Effector memory CD8-positive, alpha-beta T cell (primary cell): ENCODE measurements at regions not wholly inside any gene's neighbourhood (a gene's known extent, or its start where the extent isn't known, plus 50 kb on each side); places are given as distances from the start of the nearest gene placed in this dataset.
"Not testable (repeated sequence)": the region's sequence is repeated elsewhere in the genome, so short reads cannot be mapped to it uniquely, and the experiment has no call there.

Experiments
- ATAC-seq: fragments of 150-1000 bp; cut with Tn5 transposase; replicated peaks from 2 replicates; pipeline ENCODE4 v1.10.0; 2021; ENCODE audit warnings: mild to moderate bottlenecking, moderate library complexity
- DNase-seq, 3 experiments: peaks; one replicate each; pipeline ENCODE4 v3.0.0; 2021
- H3K27ac Mint-ChIP-seq, 2 donors: one replicate each; pipeline ENCODE4 v1.8.0; 2022; ENCODE audit warnings: mild to moderate bottlenecking in 2 of 2, mixed read lengths in 2 of 2, moderate library complexity in 2 of 2
- H3K27me3 Mint-ChIP-seq, 2 donors: one replicate each; pipeline ENCODE4 v1.8.0; 2022; ENCODE audit warnings: mixed read lengths in 2 of 2
- H3K36me3 Mint-ChIP-seq: one replicate; pipeline ENCODE4 v1.8.0; 2022; ENCODE audit warnings: mild to moderate bottlenecking, moderate library complexity, mixed read lengths; ENCODE audit not compliant: insufficient read depth
- H3K4me1 Mint-ChIP-seq, 2 donors: one replicate each; pipeline ENCODE4 v1.8.0; 2022; ENCODE audit warnings: low read depth in 2 of 2, mixed read lengths in 2 of 2
- H3K4me3 Mint-ChIP-seq, 2 donors: one replicate each; pipeline ENCODE4 v1.8.0; 2022; ENCODE audit warnings: mild to moderate bottlenecking in 2 of 2, mixed read lengths in 2 of 2, moderate library complexity in 2 of 2
- H3K9me3 Mint-ChIP-seq, 2 donors: one replicate each; pipeline ENCODE4 v1.8.0; 2022; ENCODE audit warnings: mixed read lengths in 2 of 2

- Mint-ChIP-seq H3K9me3 (no peaks in the 10 kb centered on the region), H3K27ac (no peak overlapping the region), H3K36me3 (no peaks in the 10 kb centered on the region), H3K4me1 (no peaks in the 10 kb centered on the region), H3K4me3 (no peak overlapping the region), H3K27me3 (no peaks in the 10 kb centered on the region)
- ATAC-seq = no peak
- no peak for DNase-seq
These were observed 326.3 kb downstream of the TSN start for GRCh38 chr2:122081751-122082150.

DNA sequence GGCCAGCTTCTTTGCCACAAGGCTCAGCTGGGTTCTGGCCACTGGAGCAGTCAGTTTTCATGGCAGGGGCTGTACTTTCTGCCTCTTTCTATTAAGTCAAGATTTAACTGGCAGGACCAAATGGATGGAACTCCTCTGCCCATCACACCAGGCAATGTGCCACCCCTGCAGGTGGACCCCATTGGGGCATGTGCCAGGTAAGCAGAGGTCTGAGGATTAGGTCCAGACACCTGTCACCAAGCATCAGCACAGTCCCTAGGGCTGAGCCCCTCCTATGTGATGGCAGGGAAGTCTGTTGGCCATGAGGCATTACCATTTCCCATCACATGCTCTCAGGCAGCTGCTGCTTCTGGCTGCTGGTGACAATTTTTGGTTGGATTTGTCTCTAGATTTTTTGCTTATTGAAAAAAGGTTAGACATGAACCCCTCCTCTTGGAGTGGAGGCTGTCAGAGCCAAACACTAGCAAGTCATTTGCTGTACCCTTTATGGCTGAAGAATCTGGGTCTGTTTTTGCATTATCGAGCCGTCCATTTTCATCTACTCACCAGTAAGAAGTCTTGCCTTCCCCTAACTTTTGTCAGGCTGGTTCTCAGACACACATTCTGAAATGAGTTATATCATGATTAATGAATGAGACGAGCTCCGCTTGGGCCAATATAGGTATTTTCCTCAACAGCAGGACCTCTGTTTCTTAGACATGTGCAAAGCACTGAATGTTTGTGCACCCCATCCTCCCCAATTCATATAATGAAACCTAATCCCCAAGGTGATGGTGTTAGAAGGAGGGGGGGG lies 328.0 kb downstream of the TSN start:
- ATAC-seq = no peak
- Mint-ChIP-seq H3K27me3 (no peaks in the 10 kb centered on the region), H3K9me3 (peaks cover 0 to under 1% of the 10 kb centered on the region in 2 donors), H3K4me3 (no peak overlapping the region), H3K36me3 (no peaks in the 10 kb centered on the region), H3K4me1 (no peaks in the 10 kb centered on the region), H3K27ac (no peak overlapping the region)
- no peak for DNase-seq

- not testable (repeated sequence) for DNase-seq, H3K27ac Mint-ChIP-seq, H3K4me1 Mint-ChIP-seq, ATAC-seq, H3K4me3 Mint-ChIP-seq, H3K36me3 Mint-ChIP-seq, H3K27me3 Mint-ChIP-seq, H3K9me3 Mint-ChIP-seq
These were observed 330.2 kb downstream of the TSN start for GRCh38 chr2:122085672-122086071.

DNA sequence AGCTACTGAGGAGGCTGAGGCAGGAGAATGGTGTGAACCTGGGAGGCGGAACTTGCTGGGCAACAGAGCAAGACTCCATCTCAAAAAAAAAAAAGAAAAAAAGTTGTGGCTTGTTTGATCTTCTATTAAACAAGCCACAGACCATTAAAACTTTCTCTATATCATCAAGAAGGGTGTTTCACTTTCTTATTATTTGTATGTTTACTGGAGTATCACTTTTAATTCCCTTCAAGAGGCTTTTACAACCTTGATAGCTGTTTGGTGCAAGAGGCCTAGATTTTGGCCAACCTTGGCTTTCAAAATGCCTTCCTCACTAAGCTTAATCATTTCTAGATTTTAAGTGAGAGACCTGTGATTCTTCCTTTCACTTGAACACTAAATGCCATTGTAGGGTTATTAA lies 339.1 kb downstream of the TSN start:
- peaks cover 0 to 5% of the 10 kb centered on the region in 2 donors for H3K27me3 Mint-ChIP-seq
- H3K27ac Mint-ChIP-seq = no peak overlapping the region
- no peaks in the 10 kb centered on the region for H3K36me3 Mint-ChIP-seq
- no peak for ATAC-seq
- peaks cover 0 to 2% of the 10 kb centered on the region in 2 donors for H3K9me3 Mint-ChIP-seq
- H3K4me3 Mint-ChIP-seq = no peak overlapping the region
- no peak for DNase-seq
- no peaks in the 10 kb centered on the region for H3K4me1 Mint-ChIP-seq

- no peaks in the 10 kb centered on the region for H3K36me3 Mint-ChIP-seq
- no peak overlapping the region for H3K4me3 Mint-ChIP-seq
- H3K4me1 Mint-ChIP-seq = no peaks in the 10 kb centered on the region
- H3K27me3 Mint-ChIP-seq = peaks cover 0 to 5% of the 10 kb centered on the region in 2 donors
- no peak overlapping the region for H3K27ac Mint-ChIP-seq
- ATAC-seq (no peak), DNase-seq (no peak)
- H3K9me3 Mint-ChIP-seq = peaks cover 0 to 2% of the 10 kb centered on the region in 2 donors
These were observed 341.3 kb downstream of the TSN start for GRCh38 chr2:122096761-122097160.

DNA sequence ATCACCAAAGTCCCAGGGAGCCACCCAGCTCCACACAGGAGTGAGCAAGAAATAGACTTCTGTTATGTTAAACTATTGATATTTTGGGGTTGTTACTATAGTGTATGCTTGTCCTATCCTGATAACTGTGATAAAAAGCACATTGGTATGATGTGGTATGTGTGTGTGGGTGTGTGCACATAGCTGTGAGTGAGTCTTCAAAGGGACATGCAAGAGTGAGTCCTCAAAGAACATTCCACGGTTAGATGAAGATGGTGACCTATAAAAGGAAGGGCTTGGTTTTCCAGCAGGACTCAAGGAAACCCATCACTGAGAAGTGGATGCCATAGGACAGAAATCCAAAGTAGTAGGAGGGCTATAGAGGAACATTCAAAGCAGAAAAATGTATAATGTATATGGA lies 342.9 kb downstream of the TSN start:
- ATAC-seq (no peak), DNase-seq (no peak)
- Mint-ChIP-seq H3K9me3 (no peaks in the 10 kb centered on the region), H3K4me1 (no peaks in the 10 kb centered on the region), H3K36me3 (no peaks in the 10 kb centered on the region), H3K4me3 (no peak overlapping the region), H3K27ac (no peak overlapping the region), H3K27me3 (no peaks in the 10 kb centered on the region)

DNA sequence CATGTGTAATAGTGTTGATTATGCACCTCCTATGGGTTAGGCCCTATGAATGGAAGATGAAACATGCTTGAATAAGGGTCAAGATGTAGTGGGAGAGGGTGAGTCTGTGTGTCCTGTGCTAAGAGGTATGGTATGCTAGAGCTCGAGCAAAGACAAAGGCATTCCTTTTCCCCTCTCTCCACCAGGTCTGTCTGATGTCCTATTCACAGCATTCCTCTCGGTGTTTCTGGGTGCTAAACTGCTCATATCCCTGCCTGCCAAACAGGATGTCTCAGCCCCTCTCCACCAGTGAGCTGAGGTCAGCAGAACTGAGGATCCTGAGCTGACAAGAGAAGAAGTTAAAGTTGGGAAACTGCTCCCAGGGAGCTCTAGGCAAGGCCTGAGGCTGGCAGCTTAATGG lies 344.9 kb downstream of the TSN start:
- Mint-ChIP-seq H3K36me3 (no peaks in the 10 kb centered on the region), H3K27ac (no peak overlapping the region), H3K4me3 (no peak overlapping the region), H3K9me3 (no peaks in the 10 kb centered on the region), H3K4me1 (no peaks in the 10 kb centered on the region), H3K27me3 (no peaks in the 10 kb centered on the region)
- ATAC-seq = no peak
- DNase-seq = no peak

- H3K27ac Mint-ChIP-seq = no peak overlapping the region
- no peak for DNase-seq
- no peaks in the 10 kb centered on the region for H3K4me1 Mint-ChIP-seq
- no peak overlapping the region for H3K4me3 Mint-ChIP-seq
- H3K36me3 Mint-ChIP-seq = no peaks in the 10 kb centered on the region
- ATAC-seq = no peak
- no peaks in the 10 kb centered on the region for H3K9me3 Mint-ChIP-seq
- no peaks in the 10 kb centered on the region for H3K27me3 Mint-ChIP-seq
These were observed 345.3 kb downstream of the TSN start for GRCh38 chr2:122100756-122101155.

DNA sequence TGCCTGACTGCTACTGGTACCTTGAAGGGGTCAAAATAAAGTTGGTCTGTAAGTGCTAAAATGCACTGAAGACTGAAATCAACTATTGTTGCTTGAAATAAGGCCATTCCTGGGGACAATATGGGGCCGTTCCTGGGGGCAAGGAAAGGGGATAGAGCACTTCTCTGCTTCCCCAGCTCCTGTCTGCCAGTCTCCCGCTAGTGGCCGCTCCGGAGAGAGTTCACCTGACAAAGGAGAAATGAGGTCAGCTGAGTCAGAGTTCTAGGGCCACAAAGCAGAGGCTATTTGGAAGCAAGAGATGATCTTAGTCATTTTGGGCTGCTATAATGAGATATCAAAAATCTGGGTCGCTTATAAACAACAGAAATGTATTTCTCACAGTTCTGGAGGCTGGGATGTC lies 345.9 kb downstream of the TSN start:
- no peaks in the 10 kb centered on the region for H3K27me3 Mint-ChIP-seq

DNA sequence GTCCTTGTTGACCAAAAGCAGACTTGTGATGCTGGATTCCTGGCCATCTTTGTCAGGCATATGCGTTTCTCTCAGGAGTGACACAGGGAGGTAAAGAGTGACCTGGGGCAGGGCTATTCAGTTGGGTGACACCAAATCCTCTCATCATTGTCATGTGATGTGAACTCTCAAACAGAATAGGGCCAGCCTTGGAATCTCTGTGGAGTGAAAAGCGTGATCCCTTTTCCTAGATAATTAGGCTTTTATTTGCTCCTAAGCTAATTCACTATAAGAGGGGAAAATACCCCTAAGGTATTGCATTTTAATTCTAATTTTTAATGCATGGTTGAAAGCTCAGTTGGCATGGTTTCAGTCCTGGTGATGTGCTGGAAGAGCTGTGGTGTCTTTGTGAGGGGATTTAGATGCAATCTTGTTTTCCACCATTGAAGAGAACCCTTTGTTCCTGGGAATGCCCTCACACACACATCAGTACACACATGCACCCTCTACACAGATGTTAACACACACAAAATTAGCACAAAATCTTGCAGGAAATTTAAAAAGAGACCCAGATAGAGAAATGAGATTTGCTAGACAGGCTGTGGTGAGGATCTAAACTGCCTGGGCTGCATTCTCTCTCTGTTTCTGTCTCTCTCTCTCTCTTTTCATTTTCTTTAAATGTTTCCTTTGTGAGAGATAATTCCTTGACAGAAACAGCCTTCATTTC lies 349.9 kb downstream of the TSN start:
- H3K27me3 Mint-ChIP-seq = peaks cover 7 to 12% of the 10 kb centered on the region in 2 donors

More for the DNA sequence above, 345.9 kb downstream of the TSN start:
- H3K4me3 Mint-ChIP-seq = no peak overlapping the region
- H3K4me1 Mint-ChIP-seq = no peaks in the 10 kb centered on the region
- H3K9me3 Mint-ChIP-seq = no peaks in the 10 kb centered on the region
- DNase-seq (no peak), ATAC-seq (no peak)
- no peaks in the 10 kb centered on the region for H3K36me3 Mint-ChIP-seq
- H3K27ac Mint-ChIP-seq = no peak overlapping the region

DNA sequence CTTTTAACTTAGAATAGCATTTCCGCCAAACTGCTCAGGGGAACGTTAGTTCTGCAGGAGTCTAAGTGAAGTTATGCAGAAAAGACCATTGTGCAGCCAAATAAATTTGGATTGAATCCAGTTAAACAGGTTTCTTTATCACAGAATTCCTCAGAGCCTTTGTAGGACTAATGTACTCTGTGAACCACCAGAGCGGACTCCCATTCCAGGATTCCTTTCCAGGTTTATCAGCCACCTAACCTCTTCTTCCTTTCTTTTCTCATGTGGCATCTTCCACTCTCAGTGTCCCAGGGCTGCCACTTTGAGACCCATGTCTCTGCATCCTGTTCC lies 350.4 kb downstream of the TSN start:
- Mint-ChIP-seq H3K36me3 (no peaks in the 10 kb centered on the region), H3K4me3 (no peak overlapping the region), H3K4me1 (no peaks in the 10 kb centered on the region)

More for the DNA sequence above, 349.9 kb downstream of the TSN start:
- no peaks in the 10 kb centered on the region for H3K4me1 Mint-ChIP-seq
- no peak for DNase-seq
- H3K27ac Mint-ChIP-seq = no peak overlapping the region
- no peak overlapping the region for H3K4me3 Mint-ChIP-seq
- no peak for ATAC-seq
- no peaks in the 10 kb centered on the region for H3K36me3 Mint-ChIP-seq
- H3K9me3 Mint-ChIP-seq = peaks cover 0 to 9% of the 10 kb centered on the region in 2 donors

GRCh38 chr2:122108186-122108585 lies 352.7 kb downstream of the TSN start:
- Mint-ChIP-seq H3K4me3 (no peak overlapping the region), H3K27me3 (peaks cover 7 to 14% of the 10 kb centered on the region in 2 donors)

More for the DNA sequence above, 350.4 kb downstream of the TSN start:
- no peak for ATAC-seq
- no peak for DNase-seq
- Mint-ChIP-seq H3K9me3 (peaks cover 0 to 9% of the 10 kb centered on the region in 2 donors), H3K27ac (no peak overlapping the region), H3K27me3 (peaks cover 7 to 14% of the 10 kb centered on the region in 2 donors)

GRCh38 chr2:122112216-122113005 lies 357.0 kb downstream of the TSN start:
- Mint-ChIP-seq H3K4me1 (no peaks in the 10 kb centered on the region), H3K27me3 (peaks cover 3 to 14% of the 10 kb centered on the region in 2 donors), H3K36me3 (no peaks in the 10 kb centered on the region), H3K27ac (no peak overlapping the region), H3K9me3 (peaks cover 0 to 16% of the 10 kb centered on the region in 2 donors), H3K4me3 (no peak overlapping the region)
- DNase-seq = no peak
- no peak for ATAC-seq

More at GRCh38 chr2:122108186-122108585, 352.7 kb downstream of the TSN start:
- Mint-ChIP-seq H3K36me3 (no peaks in the 10 kb centered on the region), H3K27ac (no peak overlapping the region), H3K9me3 (peaks cover 0 to 16% of the 10 kb centered on the region in 2 donors), H3K4me1 (no peaks in the 10 kb centered on the region)
- no peak for DNase-seq
- no peak for ATAC-seq
